Limb (tissue), 2 donors: ENCODE measurements at regions not wholly inside any gene's neighbourhood (a gene's known extent, or its start where the extent isn't known, plus 50 kb on each side); places are given as distances from the start of the nearest gene placed in this dataset.
"Not testable (repeated sequence)": the region's sequence is repeated elsewhere in the genome, so short reads cannot be mapped to it uniquely, and the experiment has no call there.

Experiments used
- DNase-seq, 2 donors: peaks; one replicate each; pipeline ENCODE4 v3.0.0-alpha.2; 2016; ENCODE audit errors: extremely low spot score in 2 of 2

GRCh38 chr11:28833169-28833568, 725.0 kb downstream of the METTL15 start:
- DNase-seq = no peak

- no peak for DNase-seq
Observed at GRCh38 chr11:28826807-28827206, 718.6 kb downstream of the METTL15 start.

- no peak for DNase-seq
Observed at GRCh38 chr11:28822576-28822975, 714.4 kb downstream of the METTL15 start.

GRCh38 chr11:28820296-28820989, 712.3 kb downstream of the METTL15 start:
- no peak for DNase-seq

- DNase-seq = no peak
Observed at GRCh38 chr11:28819741-28820140, 711.6 kb downstream of the METTL15 start.

- no peak for DNase-seq
Observed at GRCh38 chr11:28815110-28815509, 706.9 kb downstream of the METTL15 start.

GRCh38 chr11:28808771-28809170, 700.6 kb downstream of the METTL15 start:
- DNase-seq = no peak

GRCh38 chr11:28799316-28799715, 691.1 kb downstream of the METTL15 start:
- DNase-seq = no peak

GRCh38 chr11:28798286-28798685, 690.1 kb downstream of the METTL15 start:
- no peak for DNase-seq

- DNase-seq = no peak
Observed at GRCh38 chr11:28797536-28797935, 689.3 kb downstream of the METTL15 start.

GRCh38 chr11:28794405-28794804, 686.2 kb downstream of the METTL15 start:
- DNase-seq = no peak

- DNase-seq = no peak
Observed at GRCh38 chr11:28793282-28793738, 685.1 kb downstream of the METTL15 start.

- no peak for DNase-seq
Observed at GRCh38 chr11:28792856-28793255, 684.7 kb downstream of the METTL15 start.

- DNase-seq = not testable (repeated sequence)
Observed at GRCh38 chr11:28787897-28788296, 679.7 kb downstream of the METTL15 start.

- no peak for DNase-seq
Observed at GRCh38 chr11:28777126-28777525, 668.9 kb downstream of the METTL15 start.

- no peak for DNase-seq
Observed at GRCh38 chr11:28773606-28774005, 665.4 kb downstream of the METTL15 start.

- DNase-seq = no peak
Observed at GRCh38 chr11:28770806-28771205, 662.6 kb downstream of the METTL15 start.

- no peak for DNase-seq
Observed at GRCh38 chr11:28767574-28767973, 659.4 kb downstream of the METTL15 start.

- no peak for DNase-seq
Observed at GRCh38 chr11:28763876-28764275, 655.7 kb downstream of the METTL15 start.

GRCh38 chr11:28763151-28763550, 655.0 kb downstream of the METTL15 start:
- DNase-seq = no peak

GRCh38 chr11:28760676-28761390, 652.6 kb downstream of the METTL15 start:
- DNase-seq = no peak

- DNase-seq = no peak
Observed at GRCh38 chr11:28759311-28759710, 651.1 kb downstream of the METTL15 start.
